Endothelial cell of umbilical vein (primary cell): ENCODE measurements at regions not wholly inside any gene's neighbourhood (a gene's known extent, or its start where the extent isn't known, plus 50 kb on each side); places are given as distances from the start of the nearest gene placed in this dataset.

Experiments used
- BruUV-seq: library from RNA; stranded (reverse); fragments of 400-500 nt; replicated peaks from 2 replicates; lab custom pipeline; 2021; lab: Mats Ljungman, UMichigan
- CTCF ChIA-PET: fragments of 300-600, 350-600 bp; sonication (Branson Sonifier 250); formaldehyde crosslinking; loops from one replicate; lab custom pipeline; 2021; ENCODE audit warnings: antibody characterized with exemption, inconsistent platforms; lab: Charles Lee
- POLR2A ChIA-PET: fragments of 300-600, 350-600 bp; sonication (Branson Sonifier 250); formaldehyde crosslinking; loops from one replicate; lab custom pipeline; 2021; ENCODE audit warnings: antibody characterized with exemption, inconsistent platforms; lab: Charles Lee
- DNase-seq: peaks from one replicate; pipeline ENCODE4 v3.0.0-alpha.2; 2011; ENCODE audit warnings: low read depth, low spot score
- FAIRE-seq: peaks from 2 replicates; lab custom pipeline; 2011; peaks lifted over from hg19 to GRCh38; lab: Jason Lieb, UNC
- H2AFZ ChIP-seq: 2 replicates; pipeline ENCODE4 v1.6.0; 2012; ENCODE audit warnings: low read depth, low read length, control low read depth, inconsistent platforms
- H3K27ac ChIP-seq: 2 replicates; pipeline ENCODE4 v1.5.1; 2011; ENCODE audit warnings: low read depth, mild to moderate bottlenecking, control low read depth, low read length, moderate library complexity; ENCODE audit not compliant: insufficient read depth
- H3K27me3 ChIP-seq, 2 experiments: 2 replicates each; pipeline versions ENCODE4 v1.6.0 to v1.6.1; 2011; ENCODE audit warnings: low read length in 2 of 2, mixed read lengths in 1 of 2; ENCODE audit not compliant: control insufficient read depth in 2 of 2, insufficient read depth in 2 of 2
- H3K36me3 ChIP-seq, 2 experiments: 2 replicates in 1 of 2; 3 replicates in 1 of 2; pipeline ENCODE4 v1.5.1; 2011; ENCODE audit warnings: low read length in 2 of 2, mild to moderate bottlenecking in 1 of 2, moderate library complexity in 1 of 2; ENCODE audit not compliant: control insufficient read depth in 2 of 2, insufficient read depth in 2 of 2; ENCODE audit errors: extremely low read depth in 1 of 2
- H3K4me1 ChIP-seq: 3 replicates; pipeline ENCODE4 v1.5.1; 2011; ENCODE audit warnings: mild to moderate bottlenecking, low read length; ENCODE audit not compliant: control insufficient read depth, insufficient read depth; ENCODE audit errors: extremely low read depth
- H3K4me2 ChIP-seq: 2 replicates; pipeline ENCODE4 v1.6.1; 2011; ENCODE audit warnings: low read length, control low read depth, mixed read lengths; ENCODE audit not compliant: insufficient read depth
- H3K4me3 ChIP-seq, 3 experiments: fragments of 200-600 bp in 1 of 3; sonication (generic), shearing (Covaris generic) in 1 of 3; replicated peaks in 1 of 3; 2 replicates each; pipeline ENCODE4 v1.5.1; 2011 to 2016; ENCODE audit warnings: control low read depth in 3 of 3, low read length in 3 of 3, mild to moderate bottlenecking in 2 of 3, inconsistent platforms in 1 of 3, low read depth in 1 of 3, moderate library complexity in 1 of 3; ENCODE audit not compliant: insufficient read depth in 1 of 3
- H3K79me2 ChIP-seq: 2 replicates; pipeline ENCODE4 v1.6.0; 2012; ENCODE audit warnings: low read length, inconsistent platforms; ENCODE audit not compliant: control insufficient read depth, insufficient read depth
- H3K9ac ChIP-seq: replicated peaks from 2 replicates; pipeline ENCODE3; 2011; ENCODE audit warnings: low read length, control low read depth; ENCODE audit not compliant: insufficient read depth; ENCODE audit errors: extremely low read depth
- H3K9me1 ChIP-seq: replicated peaks from 3 replicates; pipeline ENCODE4 v1.6.0; 2011; ENCODE audit warnings: mild to moderate bottlenecking, low read length; ENCODE audit not compliant: control insufficient read depth, insufficient read depth; ENCODE audit errors: extremely low read depth
- H3K9me3 ChIP-seq: replicated peaks from 2 replicates; pipeline ENCODE4 v1.5.1; 2012; ENCODE audit warnings: low read length, inconsistent platforms; ENCODE audit not compliant: control insufficient read depth, insufficient read depth
- H4K20me1 ChIP-seq: replicated peaks from 2 replicates; pipeline ENCODE3; 2011; ENCODE audit warnings: mild to moderate bottlenecking, low read length; ENCODE audit not compliant: control insufficient read depth, insufficient read depth; ENCODE audit errors: extremely low read depth
- GATA2 ChIP-seq: IDR thresholded peaks from 2 replicates; pipeline ENCODE4 v1.7.0; 2011; ENCODE audit warnings: low read depth, mild to moderate bottlenecking, moderate library complexity, mixed read lengths, low read length; ENCODE audit not compliant: insufficient read length, insufficient read depth
- MYC ChIP-seq: IDR thresholded peaks from one replicate; pipeline ENCODE4 v1.6.1; 2011; ENCODE audit warnings: mild to moderate bottlenecking, low read depth, low read length
- POLR2AphosphoS5 ChIP-seq: IDR thresholded peaks from 2 replicates; pipeline ENCODE4 v1.6.1; 2012; ENCODE audit warnings: low read depth, mild to moderate bottlenecking, control low read depth, low read length, moderate library complexity; ENCODE audit not compliant: insufficient read depth
- dilution Hi-C: fragments of 300-500 bp; cut with MboI; formaldehyde crosslinking; loops from one replicate; pipeline ENCODE4 v1.15.0; 2019; ENCODE audit warnings: low sequenced_read_pairs; ENCODE audit not compliant: extremely low pct_ligation_motif_present
- intact Hi-C: fragments of 100-400 bp; cut with micrococcal nuclease; formaldehyde crosslinking; loops from one replicate; pipeline ENCODE4 v1.10.0; 2022

DNA sequence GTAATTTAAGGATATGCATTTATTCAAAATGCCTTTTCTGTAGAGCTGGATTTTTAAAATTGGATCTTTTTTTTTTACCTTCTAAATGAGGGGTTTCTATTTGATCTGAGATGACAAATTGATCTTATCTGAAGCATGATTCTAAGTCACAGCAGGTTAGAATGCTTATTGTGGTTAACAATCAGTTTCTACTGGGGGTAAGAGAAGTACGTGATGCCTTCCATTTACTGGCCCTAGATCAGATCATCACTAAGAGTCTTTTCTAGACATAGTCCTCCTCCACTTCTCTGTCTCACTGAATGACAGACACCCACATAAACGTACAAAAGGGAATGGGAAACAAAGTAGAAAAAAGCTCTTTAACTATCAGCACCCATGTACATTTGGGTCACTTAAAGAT is 231.9 kb downstream of the DMAC1 start:
- ChIA-PET CTCF (interaction anchor here (1.2 kb wide), 1 partner anchor 1328 kb away, joined by 3 read pairs; no protein-coding TSS in a partner anchor), POLR2A (no interaction called here)
- Histone ChIP-seq H2AFZ (no peak overlapping the region), H3K9ac (no peak overlapping the region), H4K20me1 (no peaks in the 10 kb centered on the region), H3K9me3 (no peaks in the 10 kb centered on the region), H3K27ac (no peak overlapping the region), H3K4me2 (no peak overlapping the region), H3K79me2 (no peaks in the 10 kb centered on the region), H3K4me1 (no peaks in the 10 kb centered on the region), H3K36me3 (no peaks in the 10 kb centered on the region), H3K4me3 (no peak overlapping the region), H3K27me3 (no peaks in the 10 kb centered on the region), H3K9me1 (no peaks in the 10 kb centered on the region)
- BruUV-seq, result no TSS peak
- dilution Hi-C loops (no loop called here), intact Hi-C loops (no loop called here)
- no peak for TF ChIP-seq POLR2AphosphoS5
- FAIRE-seq (no peak), DNase-seq (no peak)

DNA sequence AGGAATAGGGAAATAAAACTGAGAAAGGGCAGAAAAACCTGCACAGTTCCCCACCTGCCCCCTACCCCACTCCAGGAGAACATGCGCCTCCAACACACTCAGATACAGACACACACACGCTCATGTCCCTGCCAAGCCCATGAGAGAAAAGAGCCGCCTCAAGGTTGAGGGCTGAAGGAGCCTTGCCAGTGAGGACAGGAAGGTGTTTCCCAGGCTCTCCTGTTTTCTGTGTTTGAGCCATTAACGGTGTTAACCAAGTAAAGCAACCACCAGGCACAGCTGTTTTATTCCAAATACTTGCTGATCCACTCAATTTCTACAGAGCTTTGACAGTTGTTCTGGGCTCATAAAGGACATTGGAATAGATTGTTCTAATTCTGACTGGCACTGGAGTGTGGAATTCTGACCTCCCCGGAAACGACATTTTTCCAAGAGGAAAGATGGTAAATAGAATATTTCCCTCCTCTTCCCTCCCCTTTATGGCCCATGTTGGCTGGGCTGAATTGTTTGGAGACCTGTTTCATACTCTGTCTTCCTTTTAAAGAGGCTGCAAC is 238.0 kb downstream of the DMAC1 start:
- Histone ChIP-seq H2AFZ (no peak overlapping the region), H3K27me3 (no peaks in the 10 kb centered on the region), H3K36me3 (no peaks in the 10 kb centered on the region), H3K79me2 (no peaks in the 10 kb centered on the region), H3K4me2 (no peak overlapping the region), H3K27ac (no peak overlapping the region), H3K4me3 (no peak overlapping the region), H3K9me1 (no peaks in the 10 kb centered on the region), H4K20me1 (no peaks in the 10 kb centered on the region), H3K9ac (no peak overlapping the region), H3K4me1 (no peaks in the 10 kb centered on the region), H3K9me3 (no peaks in the 10 kb centered on the region)
- FAIRE-seq (no peak), DNase-seq (no peak)
- TF ChIP-seq POLR2AphosphoS5, result no peak
- no peak for TF ChIP-seq MYC
- no peak for TF ChIP-seq GATA2
- CTCF ChIA-PET, result no interaction called here
- intact Hi-C loops, result no loop called here
- POLR2A ChIA-PET, result no interaction called here
- dilution Hi-C loops, result no loop called here
- no TSS peak for BruUV-seq
